Prostate gland (tissue), 2 donors: ENCODE measurements at regions not wholly inside any gene's neighbourhood (a gene's known extent, or its start where the extent isn't known, plus 50 kb on each side); places are given as distances from the start of the nearest gene placed in this dataset.

Experiments
- POLR2A ChIP-seq: fragments of 450-650 bp; IDR thresholded peaks from one replicate; pipeline ENCODE4 v1.6.1; 2016; ENCODE audit warnings: antibody characterized with exemption, mild to moderate bottlenecking
- TF ChIP-seq, protein P1 (sequence below), 4 experiments: fragments of 200-600 bp in 2 of 4; fragments of 450-650 bp in 2 of 4; sonication (generic) in 2 of 4; IDR thresholded peaks; 1 replicate in 3 of 4; 2 replicates in 1 of 4; pipeline ENCODE4 v1.5.1; 2016 to 2019; ENCODE audit warnings: antibody characterized with exemption in 4 of 4, mild to moderate bottlenecking in 2 of 4, moderate library complexity in 2 of 4

DNA sequence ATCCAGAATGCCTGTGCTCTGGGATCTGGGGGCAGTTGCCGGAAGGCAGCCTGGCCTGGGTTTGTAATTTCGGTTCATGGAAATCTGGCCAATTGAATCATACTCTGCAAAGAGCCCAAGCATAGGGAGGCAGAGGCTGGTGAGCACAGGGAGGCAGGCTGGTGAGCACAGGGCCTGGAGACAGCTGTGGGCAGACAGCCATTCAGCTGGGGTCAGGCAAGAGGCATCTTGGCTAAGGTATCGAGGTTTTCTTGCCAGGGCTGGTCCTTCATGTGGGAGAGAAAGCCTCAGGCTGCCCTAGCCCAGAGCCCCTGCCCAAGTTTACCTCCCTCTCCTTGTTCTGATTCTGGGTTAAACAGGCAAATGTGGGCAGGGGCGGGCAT is 63.7 kb upstream of the BAIAP2L1 start:
- TF ChIP-seq, protein P1, sequence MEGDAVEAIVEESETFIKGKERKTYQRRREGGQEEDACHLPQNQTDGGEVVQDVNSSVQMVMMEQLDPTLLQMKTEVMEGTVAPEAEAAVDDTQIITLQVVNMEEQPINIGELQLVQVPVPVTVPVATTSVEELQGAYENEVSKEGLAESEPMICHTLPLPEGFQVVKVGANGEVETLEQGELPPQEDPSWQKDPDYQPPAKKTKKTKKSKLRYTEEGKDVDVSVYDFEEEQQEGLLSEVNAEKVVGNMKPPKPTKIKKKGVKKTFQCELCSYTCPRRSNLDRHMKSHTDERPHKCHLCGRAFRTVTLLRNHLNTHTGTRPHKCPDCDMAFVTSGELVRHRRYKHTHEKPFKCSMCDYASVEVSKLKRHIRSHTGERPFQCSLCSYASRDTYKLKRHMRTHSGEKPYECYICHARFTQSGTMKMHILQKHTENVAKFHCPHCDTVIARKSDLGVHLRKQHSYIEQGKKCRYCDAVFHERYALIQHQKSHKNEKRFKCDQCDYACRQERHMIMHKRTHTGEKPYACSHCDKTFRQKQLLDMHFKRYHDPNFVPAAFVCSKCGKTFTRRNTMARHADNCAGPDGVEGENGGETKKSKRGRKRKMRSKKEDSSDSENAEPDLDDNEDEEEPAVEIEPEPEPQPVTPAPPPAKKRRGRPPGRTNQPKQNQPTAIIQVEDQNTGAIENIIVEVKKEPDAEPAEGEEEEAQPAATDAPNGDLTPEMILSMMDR (IDR thresholded peaks at IDR 0.05): no peak
- TF ChIP-seq POLR2A: no peak
